C4-2B (cell line): ENCODE measurements at regions not wholly inside any gene's neighbourhood (a gene's known extent, or its start where the extent isn't known, plus 50 kb on each side); places are given as distances from the start of the nearest gene placed in this dataset.

Source experiments
- H3K27ac ChIP-seq: fragments of 450-650 bp; 2 replicates; pipeline ENCODE4 v1.5.1; 2017
- ZFX ChIP-seq: fragments of 450-650 bp; IDR thresholded peaks from 2 replicates; pipeline ENCODE4 v1.6.1; 2017
- TF ChIP-seq, protein P1 (sequence below): fragments of 450-650 bp; conservative IDR thresholded peaks from 2 replicates; pipeline ENCODE4 v1.5.1; 2017; ENCODE audit warnings: mild to moderate bottlenecking

- no peak overlapping the region for H3K27ac ChIP-seq
- no peak for TF ChIP-seq ZFX
- TF ChIP-seq, protein P1, sequence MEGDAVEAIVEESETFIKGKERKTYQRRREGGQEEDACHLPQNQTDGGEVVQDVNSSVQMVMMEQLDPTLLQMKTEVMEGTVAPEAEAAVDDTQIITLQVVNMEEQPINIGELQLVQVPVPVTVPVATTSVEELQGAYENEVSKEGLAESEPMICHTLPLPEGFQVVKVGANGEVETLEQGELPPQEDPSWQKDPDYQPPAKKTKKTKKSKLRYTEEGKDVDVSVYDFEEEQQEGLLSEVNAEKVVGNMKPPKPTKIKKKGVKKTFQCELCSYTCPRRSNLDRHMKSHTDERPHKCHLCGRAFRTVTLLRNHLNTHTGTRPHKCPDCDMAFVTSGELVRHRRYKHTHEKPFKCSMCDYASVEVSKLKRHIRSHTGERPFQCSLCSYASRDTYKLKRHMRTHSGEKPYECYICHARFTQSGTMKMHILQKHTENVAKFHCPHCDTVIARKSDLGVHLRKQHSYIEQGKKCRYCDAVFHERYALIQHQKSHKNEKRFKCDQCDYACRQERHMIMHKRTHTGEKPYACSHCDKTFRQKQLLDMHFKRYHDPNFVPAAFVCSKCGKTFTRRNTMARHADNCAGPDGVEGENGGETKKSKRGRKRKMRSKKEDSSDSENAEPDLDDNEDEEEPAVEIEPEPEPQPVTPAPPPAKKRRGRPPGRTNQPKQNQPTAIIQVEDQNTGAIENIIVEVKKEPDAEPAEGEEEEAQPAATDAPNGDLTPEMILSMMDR, result no peak
These were observed 413.5 kb downstream of the TXNL1 start for GRCh38 chr18:56224669-56225561.

- TF ChIP-seq, protein P1, result no peak
- TF ChIP-seq ZFX, result no peak
- no peak overlapping the region for H3K27ac ChIP-seq
These were observed 417.0 kb downstream of the TXNL1 start for GRCh38 chr18:56221195-56222065.

DNA sequence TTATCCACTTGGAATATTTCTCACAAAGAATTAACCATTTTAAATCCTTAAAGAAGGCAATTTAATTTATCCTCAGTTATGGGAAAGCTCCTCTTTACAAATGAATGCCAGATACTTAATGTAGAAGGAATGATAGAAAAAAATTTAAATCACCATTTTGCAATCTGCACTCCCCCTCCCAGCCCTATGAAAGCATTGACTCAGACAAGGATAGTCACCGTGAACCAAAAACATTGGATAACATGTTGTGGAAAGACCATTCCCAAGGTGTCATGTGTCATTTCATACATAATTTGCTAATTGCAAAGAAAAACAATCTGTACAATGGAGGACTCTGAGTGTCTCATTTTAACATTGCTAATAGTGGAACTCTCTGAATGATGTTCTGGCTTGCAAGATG, 421.0 kb downstream of the TXNL1 start:
- H3K27ac ChIP-seq, result no peak overlapping the region
- TF ChIP-seq ZFX, result no peak
- TF ChIP-seq, protein P1, result no peak

GRCh38 chr18:56214706-56215105, 423.7 kb downstream of the TXNL1 start:
- TF ChIP-seq, protein P1, result no peak
- TF ChIP-seq ZFX, result no peak
- no peak overlapping the region for H3K27ac ChIP-seq

GRCh38 chr18:56210520-56210919, 427.9 kb downstream of the TXNL1 start:
- TF ChIP-seq, protein P1, result no peak
- no peak for TF ChIP-seq ZFX
- no peak overlapping the region for H3K27ac ChIP-seq

GRCh38 chr18:56207989-56208388, 430.4 kb downstream of the TXNL1 start:
- TF ChIP-seq, protein P1, result no peak
- no peak for TF ChIP-seq ZFX
- no peak overlapping the region for H3K27ac ChIP-seq

- no peak for TF ChIP-seq ZFX
- no peak overlapping the region for H3K27ac ChIP-seq
These were observed 434.3 kb downstream of the TXNL1 start for GRCh38 chr18:56204052-56204451.
